ENCODE measurements at regions not wholly inside any gene's neighbourhood (a gene's known extent, or its start where the extent isn't known, plus 50 kb on each side); places are given as distances from the start of the nearest gene placed in this dataset.
"Not testable (repeated sequence)": the region's sequence is repeated elsewhere in the genome, so short reads cannot be mapped to it uniquely, and the experiment has no call there.

DNA sequence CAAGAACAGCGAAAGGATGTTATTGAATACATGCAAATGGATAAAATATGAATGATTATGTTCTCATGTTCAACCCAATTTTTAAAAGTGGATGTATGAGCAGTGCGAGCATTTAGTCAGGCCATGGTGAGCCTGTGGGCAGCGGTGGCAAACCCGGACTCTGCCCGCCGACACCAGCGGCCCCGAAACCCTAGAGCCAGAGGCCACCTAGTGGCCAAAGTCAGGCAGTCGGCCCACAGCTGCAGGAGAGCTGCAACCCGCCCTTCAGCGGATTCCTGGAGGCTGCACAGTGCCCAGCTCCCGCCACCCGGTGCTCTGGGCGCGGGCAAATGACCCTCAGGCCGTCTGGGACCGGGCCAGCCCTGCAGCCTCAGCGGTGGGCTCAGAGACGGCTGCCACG lies 89.5 kb downstream of the POTEG start:
- TF ChIP-seq POLR2A, POLR2AphosphoS5 (IDR thresholded peaks at IDR 0.05): not testable (repeated sequence)
- TF ChIP-seq, protein P1, sequence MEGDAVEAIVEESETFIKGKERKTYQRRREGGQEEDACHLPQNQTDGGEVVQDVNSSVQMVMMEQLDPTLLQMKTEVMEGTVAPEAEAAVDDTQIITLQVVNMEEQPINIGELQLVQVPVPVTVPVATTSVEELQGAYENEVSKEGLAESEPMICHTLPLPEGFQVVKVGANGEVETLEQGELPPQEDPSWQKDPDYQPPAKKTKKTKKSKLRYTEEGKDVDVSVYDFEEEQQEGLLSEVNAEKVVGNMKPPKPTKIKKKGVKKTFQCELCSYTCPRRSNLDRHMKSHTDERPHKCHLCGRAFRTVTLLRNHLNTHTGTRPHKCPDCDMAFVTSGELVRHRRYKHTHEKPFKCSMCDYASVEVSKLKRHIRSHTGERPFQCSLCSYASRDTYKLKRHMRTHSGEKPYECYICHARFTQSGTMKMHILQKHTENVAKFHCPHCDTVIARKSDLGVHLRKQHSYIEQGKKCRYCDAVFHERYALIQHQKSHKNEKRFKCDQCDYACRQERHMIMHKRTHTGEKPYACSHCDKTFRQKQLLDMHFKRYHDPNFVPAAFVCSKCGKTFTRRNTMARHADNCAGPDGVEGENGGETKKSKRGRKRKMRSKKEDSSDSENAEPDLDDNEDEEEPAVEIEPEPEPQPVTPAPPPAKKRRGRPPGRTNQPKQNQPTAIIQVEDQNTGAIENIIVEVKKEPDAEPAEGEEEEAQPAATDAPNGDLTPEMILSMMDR (IDR thresholded peaks at IDR 0.05): not testable (repeated sequence)

Measured in sigmoid colon (tissue), 4 donors.